ENCODE measurements at regions not wholly inside any gene's neighbourhood (a gene's known extent, or its start where the extent isn't known, plus 50 kb on each side); places are given as distances from the start of the nearest gene placed in this dataset.

DNA sequence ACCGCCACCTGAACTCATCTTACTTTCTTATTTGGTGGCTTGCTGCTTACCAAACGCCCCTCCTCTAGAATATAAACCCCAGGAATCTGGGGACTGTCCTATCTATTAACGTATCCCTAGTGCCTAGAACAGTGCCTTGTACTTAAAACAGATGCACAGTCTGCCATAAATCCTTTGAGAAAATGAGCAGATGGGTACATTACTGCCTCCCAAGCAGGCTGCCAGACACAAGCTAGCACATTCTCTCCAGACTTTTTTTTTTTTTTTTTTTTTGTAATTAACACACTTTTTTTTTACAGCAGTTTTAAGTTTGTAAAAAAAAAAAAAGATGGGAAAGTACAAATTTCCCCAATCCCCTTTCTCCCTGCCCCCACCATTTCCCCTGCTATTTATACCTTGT is 57.3 kb upstream of the RPL38 start:
- DNase-seq (ENCODE audit: low spot score) (no peak), FAIRE-seq (no peak), ATAC-seq (no peak)
- TF ChIP-seq, protein P1, sequence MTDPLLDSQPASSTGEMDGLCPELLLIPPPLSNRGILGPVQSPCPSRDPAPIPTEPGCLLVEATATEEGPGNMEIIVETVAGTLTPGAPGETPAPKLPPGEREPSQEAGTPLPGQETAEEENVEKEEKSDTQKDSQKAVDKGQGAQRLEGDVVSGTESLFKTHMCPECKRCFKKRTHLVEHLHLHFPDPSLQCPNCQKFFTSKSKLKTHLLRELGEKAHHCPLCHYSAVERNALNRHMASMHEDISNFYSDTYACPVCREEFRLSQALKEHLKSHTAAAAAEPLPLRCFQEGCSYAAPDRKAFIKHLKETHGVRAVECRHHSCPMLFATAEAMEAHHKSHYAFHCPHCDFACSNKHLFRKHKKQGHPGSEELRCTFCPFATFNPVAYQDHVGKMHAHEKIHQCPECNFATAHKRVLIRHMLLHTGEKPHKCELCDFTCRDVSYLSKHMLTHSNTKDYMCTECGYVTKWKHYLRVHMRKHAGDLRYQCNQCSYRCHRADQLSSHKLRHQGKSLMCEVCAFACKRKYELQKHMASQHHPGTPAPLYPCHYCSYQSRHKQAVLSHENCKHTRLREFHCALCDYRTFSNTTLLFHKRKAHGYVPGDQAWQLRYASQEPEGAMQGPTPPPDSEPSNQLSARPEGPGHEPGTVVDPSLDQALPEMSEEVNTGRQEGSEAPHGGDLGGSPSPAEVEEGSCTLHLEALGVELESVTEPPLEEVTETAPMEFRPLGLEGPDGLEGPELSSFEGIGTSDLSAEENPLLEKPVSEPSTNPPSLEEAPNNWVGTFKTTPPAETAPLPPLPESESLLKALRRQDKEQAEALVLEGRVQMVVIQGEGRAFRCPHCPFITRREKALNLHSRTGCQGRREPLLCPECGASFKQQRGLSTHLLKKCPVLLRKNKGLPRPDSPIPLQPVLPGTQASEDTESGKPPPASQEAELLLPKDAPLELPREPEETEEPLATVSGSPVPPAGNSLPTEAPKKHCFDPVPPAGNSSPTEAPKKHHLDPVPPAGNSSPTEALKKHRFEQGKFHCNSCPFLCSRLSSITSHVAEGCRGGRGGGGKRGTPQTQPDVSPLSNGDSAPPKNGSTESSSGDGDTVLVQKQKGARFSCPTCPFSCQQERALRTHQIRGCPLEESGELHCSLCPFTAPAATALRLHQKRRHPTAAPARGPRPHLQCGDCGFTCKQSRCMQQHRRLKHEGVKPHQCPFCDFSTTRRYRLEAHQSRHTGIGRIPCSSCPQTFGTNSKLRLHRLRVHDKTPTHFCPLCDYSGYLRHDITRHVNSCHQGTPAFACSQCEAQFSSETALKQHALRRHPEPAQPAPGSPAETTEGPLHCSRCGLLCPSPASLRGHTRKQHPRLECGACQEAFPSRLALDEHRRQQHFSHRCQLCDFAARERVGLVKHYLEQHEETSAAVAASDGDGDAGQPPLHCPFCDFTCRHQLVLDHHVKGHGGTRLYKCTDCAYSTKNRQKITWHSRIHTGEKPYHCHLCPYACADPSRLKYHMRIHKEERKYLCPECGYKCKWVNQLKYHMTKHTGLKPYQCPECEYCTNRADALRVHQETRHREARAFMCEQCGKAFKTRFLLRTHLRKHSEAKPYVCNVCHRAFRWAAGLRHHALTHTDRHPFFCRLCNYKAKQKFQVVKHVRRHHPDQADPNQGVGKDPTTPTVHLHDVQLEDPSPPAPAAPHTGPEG (CRISPR knock-in tag; IDR thresholded peaks at IDR 0.05) = no peak
- no peak for TF ChIP-seq SMAD9 (CRISPR knock-in tag; IDR thresholded peaks at IDR 0.05)
- TF ChIP-seq ZNF282 (IDR thresholded peaks at IDR 0.05; ENCODE audit: partially characterized antibody) = no peak
- TF ChIP-seq ZNF75D (CRISPR knock-in tag; IDR thresholded peaks at IDR 0.05; ENCODE audit: borderline replicate concordance) = no peak
- no peak for TF ChIP-seq ZNF225 (CRISPR knock-in tag; IDR thresholded peaks at IDR 0.05)
- TF ChIP-seq, protein P2, sequence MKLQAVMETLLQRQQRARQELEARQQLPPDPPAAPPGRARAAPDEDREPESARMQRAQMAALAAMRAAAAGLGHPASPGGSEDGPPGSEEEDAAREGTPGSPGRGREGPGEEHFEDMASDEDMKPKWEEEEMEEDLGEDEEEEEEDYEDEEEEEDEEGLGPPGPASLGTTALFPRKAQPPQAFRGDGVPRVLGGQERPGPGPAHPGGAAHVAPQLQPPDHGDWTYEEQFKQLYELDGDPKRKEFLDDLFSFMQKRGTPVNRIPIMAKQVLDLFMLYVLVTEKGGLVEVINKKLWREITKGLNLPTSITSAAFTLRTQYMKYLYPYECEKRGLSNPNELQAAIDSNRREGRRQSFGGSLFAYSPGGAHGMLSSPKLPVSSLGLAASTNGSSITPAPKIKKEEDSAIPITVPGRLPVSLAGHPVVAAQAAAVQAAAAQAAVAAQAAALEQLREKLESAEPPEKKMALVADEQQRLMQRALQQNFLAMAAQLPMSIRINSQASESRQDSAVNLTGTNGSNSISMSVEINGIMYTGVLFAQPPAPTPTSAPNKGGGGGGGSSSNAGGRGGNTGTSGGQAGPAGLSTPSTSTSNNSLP (IDR thresholded peaks at IDR 0.05; ENCODE audit: low read depth, low read length) = no peak
- no peak for TF ChIP-seq ZNF761 (CRISPR knock-in tag; conservative IDR thresholded peaks at IDR 0.05)
- TF ChIP-seq ZFP36L2 (CRISPR knock-in tag; IDR thresholded peaks at IDR 0.05) = no peak
- no peak for TF ChIP-seq GTF2F1 (IDR thresholded peaks at IDR 0.05; ENCODE audit: low read length)
- no peak for TF ChIP-seq ZNF615 (CRISPR knock-in tag; IDR thresholded peaks at IDR 0.05; ENCODE audit: borderline replicate concordance)
- TF ChIP-seq FOXJ3 (CRISPR knock-in tag; IDR thresholded peaks at IDR 0.05; ENCODE audit: borderline replicate concordance) = no peak
- TF ChIP-seq, protein P3, sequence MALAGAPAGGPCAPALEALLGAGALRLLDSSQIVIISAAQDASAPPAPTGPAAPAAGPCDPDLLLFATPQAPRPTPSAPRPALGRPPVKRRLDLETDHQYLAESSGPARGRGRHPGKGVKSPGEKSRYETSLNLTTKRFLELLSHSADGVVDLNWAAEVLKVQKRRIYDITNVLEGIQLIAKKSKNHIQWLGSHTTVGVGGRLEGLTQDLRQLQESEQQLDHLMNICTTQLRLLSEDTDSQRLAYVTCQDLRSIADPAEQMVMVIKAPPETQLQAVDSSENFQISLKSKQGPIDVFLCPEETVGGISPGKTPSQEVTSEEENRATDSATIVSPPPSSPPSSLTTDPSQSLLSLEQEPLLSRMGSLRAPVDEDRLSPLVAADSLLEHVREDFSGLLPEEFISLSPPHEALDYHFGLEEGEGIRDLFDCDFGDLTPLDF (CRISPR knock-in tag; IDR thresholded peaks at IDR 0.05) = no peak
- TF ChIP-seq WIZ (CRISPR knock-in tag; IDR thresholded peaks at IDR 0.05) = no peak
- no peak for TF ChIP-seq ZFP90 (CRISPR knock-in tag; IDR thresholded peaks at IDR 0.05; ENCODE audit: borderline replicate concordance)
- no peak for TF ChIP-seq ZNF383 (CRISPR knock-in tag; IDR thresholded peaks at IDR 0.05; ENCODE audit: borderline replicate concordance)
- H3K4me3 ChIP-seq (replicated peaks in 1 of 3; ENCODE audit: insufficient read depth in 1 of 3, low read depth in 2 of 3, low read length in 3 of 3) = no peak overlapping the region
- H2AFZ ChIP-seq (ENCODE audit: low read length) = no peak overlapping the region
- no peak overlapping the region for H3K9ac ChIP-seq (ENCODE audit: insufficient read depth, low read depth, low read length)
- in situ Hi-C loops (cut with HindIII; ENCODE audit: extremely low pct_ligation_motif_present, low pct_unique_long_range_greater_than_20kb) (no loop called here), intact Hi-C loops (cut with micrococcal nuclease; ENCODE audit: unreplicated experiment) (no loop called here)
- H4K20me1 ChIP-seq (ENCODE audit: insufficient read depth, low read length) = no peaks in the 10 kb centered on the region
- POLR2A ChIA-PET = no interaction called here
- WGBS (ENCODE audit: low lambda C conversion rate) = 15% methylated on average over 3 of the region's 3 CpGs
- no peak overlapping the region for H3K27ac ChIP-seq (ENCODE audit: extremely low read length, insufficient read depth, low read length)
- no peaks in the 10 kb centered on the region for H3K4me1 ChIP-seq (ENCODE audit: insufficient read depth, low read length)
- BruUV-seq (replicated peaks) = no TSS peak
- CTCF ChIA-PET (ENCODE audit: low intra/inter-chr PET ratio, low total read pairs) = no interaction called here
- H3K27me3 ChIP-seq (ENCODE audit: control insufficient read depth in 1 of 2, insufficient read depth in 2 of 2, low read length in 2 of 2) = peaks cover 0 to 15% of the 10 kb centered on the region in 2 experiments
- no peaks in the 10 kb centered on the region for H3K79me2 ChIP-seq (ENCODE audit: insufficient read depth, low read length)
- peaks cover 25% of the 10 kb centered on the region for H3K9me3 ChIP-seq (ENCODE audit: low read length)
- no peaks in the 10 kb centered on the region for H3K36me3 ChIP-seq (replicated peaks in 1 of 2; ENCODE audit: control insufficient read depth in 1 of 2, insufficient read depth in 2 of 2, low read length in 2 of 2)
- H3K4me2 ChIP-seq (ENCODE audit: low read depth, low read length) = no peak overlapping the region

Measured in HepG2 (cell line).